Loucy (cell line): ENCODE measurements at regions not wholly inside any gene's neighbourhood (a gene's known extent, or its start where the extent isn't known, plus 50 kb on each side); places are given as distances from the start of the nearest gene placed in this dataset.

ENCODE experiments used
- CTCF ChIP-seq: fragments of 200-600 bp; sonication (generic); conservative IDR thresholded peaks from 2 replicates; pipeline ENCODE4 v1.5.1; 2014; ENCODE audit warnings: mild to moderate bottlenecking, antibody characterized with exemption, low read length
- EZH2phosphoT487 ChIP-seq: fragments of 200-600 bp; IDR thresholded peaks from 2 replicates; pipeline ENCODE4 v1.6.1; 2018; ENCODE audit warnings: antibody characterized with exemption, mild to moderate bottlenecking, moderate library complexity, borderline replicate concordance

GRCh38 chr2:138184428-138184827 is 220.2 kb downstream of the HNMT start:
- TF ChIP-seq CTCF (no peak), EZH2phosphoT487 (no peak)
